GM12878 (cell line): ENCODE measurements at regions not wholly inside any gene's neighbourhood (a gene's known extent, or its start where the extent isn't known, plus 50 kb on each side); places are given as distances from the start of the nearest gene placed in this dataset.

Experiments used
- ATAC-seq: fragments of 200-7000 bp; cut with Tn5 transposase; 3 replicates; pipeline ENCODE4 v1.9.1; 2020; ENCODE audit warnings: mild to moderate bottlenecking, moderate library complexity
- BruUV-seq: library from RNA; stranded (reverse); fragments of 400-500 nt; replicated peaks from 2 replicates; lab custom pipeline; 2021; lab: Mats Ljungman, UMichigan
- CTCF ChIA-PET: fragments of 300-600 bp; sonication (Branson Sonifier 250); formaldehyde crosslinking; extraction: SDS; loops from one replicate; lab custom pipeline; 2021; ENCODE audit warnings: inconsistent platforms; lab: Yijun Ruan, JAX
- POLR2A ChIA-PET: fragments of 350-600 bp; formaldehyde crosslinking; extraction: SDS; loops from one replicate; lab custom pipeline; 2021; ENCODE audit warnings: inconsistent platforms; lab: Charles Lee
- RAD21 ChIA-PET: fragments of 300-600 bp; sonication (Branson Sonifier 250); formaldehyde crosslinking; loops from one replicate; lab custom pipeline; 2023; ENCODE audit warnings: antibody characterized with exemption; ENCODE audit not compliant: unreplicated experiment; lab: Charles Lee
- SMC1A ChIA-PET: fragments of 300-600 bp; sonication (Branson Sonifier 250); formaldehyde crosslinking; loops from one replicate; lab custom pipeline; 2023; ENCODE audit not compliant: unreplicated experiment, uncharacterized antibody; lab: Charles Lee
- DNase-seq: peaks from one replicate; pipeline ENCODE4 v3.0.0-alpha.2; 2011; ENCODE audit warnings: low read depth, low spot score
- FAIRE-seq: peaks from 3 replicates; lab custom pipeline; 2011; peaks lifted over from hg19 to GRCh38; lab: Jason Lieb, UNC
- H2AFZ ChIP-seq: 2 replicates; pipeline ENCODE4 v1.6.0; 2011; ENCODE audit warnings: low read depth, low read length, control low read depth; ENCODE audit not compliant: control insufficient read depth
- H3K27ac ChIP-seq: 2 replicates; pipeline ENCODE4 v1.5.1; 2011; ENCODE audit warnings: control low read depth; ENCODE audit not compliant: control insufficient read depth, insufficient read depth
- H3K27me3 ChIP-seq, 2 experiments: replicated peaks in 1 of 2; 2 replicates each; pipeline versions ENCODE4 v1.6.0 to v1.6.1; 2011; ENCODE audit warnings: low read length in 1 of 2; ENCODE audit not compliant: control insufficient read depth in 2 of 2, insufficient read depth in 2 of 2
- H3K36me3 ChIP-seq, 2 experiments: 2 replicates each; pipeline ENCODE4 v1.5.1; 2011; ENCODE audit warnings: low read length in 1 of 2; ENCODE audit not compliant: control insufficient read depth in 2 of 2, insufficient read depth in 2 of 2
- H3K4me1 ChIP-seq: 2 replicates; pipeline ENCODE4 v1.6.1; 2011; ENCODE audit warnings: mild to moderate bottlenecking, low read length, moderate library complexity, mixed read lengths; ENCODE audit not compliant: control insufficient read depth, insufficient read depth
- H3K4me2 ChIP-seq: 2 replicates; pipeline ENCODE4 v1.6.0; 2011; ENCODE audit warnings: control low read depth; ENCODE audit not compliant: control insufficient read depth, insufficient read depth
- H3K4me3 ChIP-seq: fragments of 200-600 bp; sonication (generic); 2 replicates; pipeline ENCODE4 v1.5.1; 2016
- H3K79me2 ChIP-seq: 2 replicates; pipeline ENCODE4 v1.6.0; 2011; ENCODE audit warnings: low read length; ENCODE audit not compliant: control insufficient read depth, insufficient read depth
- H3K9ac ChIP-seq: 2 replicates; pipeline ENCODE4 v1.8.0; 2011; ENCODE audit warnings: low read length, control low read depth, mixed read lengths; ENCODE audit not compliant: control insufficient read depth, insufficient read depth
- H3K9me3 ChIP-seq: replicated peaks from 3 replicates; pipeline ENCODE4 v1.5.1; 2011; ENCODE audit warnings: mild to moderate bottlenecking, low read length; ENCODE audit not compliant: control insufficient read depth, insufficient read depth
- H4K20me1 ChIP-seq: 2 replicates; pipeline ENCODE4 v1.6.0; 2011; ENCODE audit not compliant: control insufficient read depth, insufficient read depth
- CBFB ChIP-seq: IDR thresholded peaks from 2 replicates; pipeline ENCODE4 v1.6.1; 2016; ENCODE audit warnings: antibody characterized with exemption, low read depth
- MAX ChIP-seq: IDR thresholded peaks from 2 replicates; pipeline ENCODE4 v1.6.1; 2012; ENCODE audit warnings: low read depth, low read length, improper control_type of control experiment
- POU2F2 ChIP-seq: IDR thresholded peaks from 3 replicates; pipeline ENCODE4 v1.6.1; 2011; ENCODE audit warnings: low read depth, mild to moderate bottlenecking, low read length, borderline replicate concordance
- RAD51 ChIP-seq: fragments of 450-650 bp; IDR thresholded peaks from 2 replicates; pipeline ENCODE4 v1.6.1; 2016; ENCODE audit warnings: moderate library complexity, mild to moderate bottlenecking, inconsistent platforms
- SREBF2 ChIP-seq: IDR thresholded peaks from 2 replicates; pipeline ENCODE4 v1.6.1; 2012; ENCODE audit warnings: mild to moderate bottlenecking, low read length
- SUZ12 ChIP-seq: fragments of 200-600 bp; sonication (generic); IDR thresholded peaks from one replicate; pipeline ENCODE4 v1.6.1; 2018; ENCODE audit warnings: antibody characterized with exemption, mild to moderate bottlenecking; ENCODE audit not compliant: unreplicated experiment
- ZBTB33 ChIP-seq: fragments of 450-650 bp; IDR thresholded peaks from 2 replicates; pipeline ENCODE4 v1.6.1; 2017; ENCODE audit warnings: mild to moderate bottlenecking
- ZNF274 ChIP-seq: IDR thresholded peaks from one replicate; pipeline ENCODE4 v1.8.0; 2011; ENCODE audit not compliant: insufficient read length, insufficient read depth
- ZSCAN29 ChIP-seq: fragments of 450-650 bp; IDR thresholded peaks from 2 replicates; pipeline ENCODE4 v1.6.1; 2017; ENCODE audit warnings: mild to moderate bottlenecking, moderate library complexity
- WGBS: methylation state at CpG from one replicate; pipeline ENCODE4 v1.1.6; 2016; ENCODE audit warnings: low lambda C conversion rate; ENCODE audit not compliant: insufficient replicate concordance, insufficient coverage; ENCODE audit errors: missing lambda C conversion rate; 5-methylcytosine and 5-hydroxymethylcytosine counted together
- in situ Hi-C: fragments of 300-500 bp; cut with MboI; formaldehyde crosslinking; loops from 9 replicates; pipeline ENCODE4 v1.14.3; 2018; ENCODE audit warnings: mixed read lengths
- intact Hi-C: fragments of 100-400 bp; cut with micrococcal nuclease; formaldehyde crosslinking; loops from one replicate; pipeline ENCODE4 v1.14.2; 2022; ENCODE audit not compliant: unreplicated experiment
- TF ChIP-seq, protein P1 (sequence below): fragments of 450-650 bp; IDR thresholded peaks from 2 replicates; pipeline ENCODE4 v1.6.1; 2018; ENCODE audit warnings: mild to moderate bottlenecking, low read depth, moderate library complexity; ENCODE audit not compliant: partially characterized antibody
- TF ChIP-seq, protein P2 (sequence below): fragments of 450-650 bp; IDR thresholded peaks from 2 replicates; pipeline ENCODE4 v1.6.1; 2014; ENCODE audit warnings: mild to moderate bottlenecking

- ATAC-seq (no peak), DNase-seq (no peak), FAIRE-seq (no peak)
- H3K4me2 ChIP-seq = no peak overlapping the region
- ChIA-PET POLR2A (no interaction called here), SMC1A (no interaction called here), CTCF (no interaction called here), RAD21 (no interaction called here)
- no peaks in the 10 kb centered on the region for H3K79me2 ChIP-seq
- 39% methylated on average over 9 of the region's 9 CpGs for WGBS
- H3K9ac ChIP-seq = no peak overlapping the region
- H2AFZ ChIP-seq = no peak overlapping the region
- TF ChIP-seq, protein P1, sequence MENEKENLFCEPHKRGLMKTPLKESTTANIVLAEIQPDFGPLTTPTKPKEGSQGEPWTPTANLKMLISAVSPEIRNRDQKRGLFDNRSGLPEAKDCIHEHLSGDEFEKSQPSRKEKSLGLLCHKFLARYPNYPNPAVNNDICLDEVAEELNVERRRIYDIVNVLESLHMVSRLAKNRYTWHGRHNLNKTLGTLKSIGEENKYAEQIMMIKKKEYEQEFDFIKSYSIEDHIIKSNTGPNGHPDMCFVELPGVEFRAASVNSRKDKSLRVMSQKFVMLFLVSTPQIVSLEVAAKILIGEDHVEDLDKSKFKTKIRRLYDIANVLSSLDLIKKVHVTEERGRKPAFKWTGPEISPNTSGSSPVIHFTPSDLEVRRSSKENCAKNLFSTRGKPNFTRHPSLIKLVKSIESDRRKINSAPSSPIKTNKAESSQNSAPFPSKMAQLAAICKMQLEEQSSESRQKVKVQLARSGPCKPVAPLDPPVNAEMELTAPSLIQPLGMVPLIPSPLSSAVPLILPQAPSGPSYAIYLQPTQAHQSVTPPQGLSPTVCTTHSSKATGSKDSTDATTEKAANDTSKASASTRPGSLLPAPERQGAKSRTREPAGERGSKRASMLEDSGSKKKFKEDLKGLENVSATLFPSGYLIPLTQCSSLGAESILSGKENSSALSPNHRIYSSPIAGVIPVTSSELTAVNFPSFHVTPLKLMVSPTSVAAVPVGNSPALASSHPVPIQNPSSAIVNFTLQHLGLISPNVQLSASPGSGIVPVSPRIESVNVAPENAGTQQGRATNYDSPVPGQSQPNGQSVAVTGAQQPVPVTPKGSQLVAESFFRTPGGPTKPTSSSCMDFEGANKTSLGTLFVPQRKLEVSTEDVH = no peak
- TF ChIP-seq RAD51 = no peak
- no peak for TF ChIP-seq SREBF2
- no peak for TF ChIP-seq SUZ12
- TF ChIP-seq ZNF274 = no peak
- TF ChIP-seq CBFB = no peak
- TF ChIP-seq ZSCAN29 = no peak
- no peak for TF ChIP-seq MAX
- TF ChIP-seq POU2F2 = no peak
- no peak for TF ChIP-seq ZBTB33
- TF ChIP-seq, protein P2, sequence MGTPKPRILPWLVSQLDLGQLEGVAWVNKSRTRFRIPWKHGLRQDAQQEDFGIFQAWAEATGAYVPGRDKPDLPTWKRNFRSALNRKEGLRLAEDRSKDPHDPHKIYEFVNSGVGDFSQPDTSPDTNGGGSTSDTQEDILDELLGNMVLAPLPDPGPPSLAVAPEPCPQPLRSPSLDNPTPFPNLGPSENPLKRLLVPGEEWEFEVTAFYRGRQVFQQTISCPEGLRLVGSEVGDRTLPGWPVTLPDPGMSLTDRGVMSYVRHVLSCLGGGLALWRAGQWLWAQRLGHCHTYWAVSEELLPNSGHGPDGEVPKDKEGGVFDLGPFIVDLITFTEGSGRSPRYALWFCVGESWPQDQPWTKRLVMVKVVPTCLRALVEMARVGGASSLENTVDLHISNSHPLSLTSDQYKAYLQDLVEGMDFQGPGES = no peak
- H3K27ac ChIP-seq = no peak overlapping the region
- no peaks in the 10 kb centered on the region for H4K20me1 ChIP-seq
- H3K4me1 ChIP-seq = no peaks in the 10 kb centered on the region
- H3K27me3 ChIP-seq = no peaks in the 10 kb centered on the region
- no peaks in the 10 kb centered on the region for H3K9me3 ChIP-seq
- in situ Hi-C loops = no loop called here
- intact Hi-C loops = no loop called here
- no peak overlapping the region for H3K4me3 ChIP-seq
- no TSS peak for BruUV-seq
- no peaks in the 10 kb centered on the region for H3K36me3 ChIP-seq
Observed at GRCh38 chr4:187666697-187667494, 328.7 kb upstream of the ZFP42 start.
